GM21447 (cell line): ENCODE measurements at regions not wholly inside any gene's neighbourhood (a gene's known extent, or its start where the extent isn't known, plus 50 kb on each side); places are given as distances from the start of the nearest gene placed in this dataset.

ENCODE experiments used
- ATAC-seq: cut with Tn5 transposase; IDR thresholded peaks from one replicate; pipeline ENCODE4 v1.9.1; 2021; ENCODE audit not compliant: unreplicated experiment

- no peak for ATAC-seq
These were observed 64.7 kb downstream of the ARRDC4 start for GRCh38 chr15:98025237-98025636.

- no peak for ATAC-seq
These were observed 74.2 kb downstream of the ARRDC4 start for GRCh38 chr15:98034731-98035130.

- no peak for ATAC-seq
These were observed 74.6 kb downstream of the ARRDC4 start for GRCh38 chr15:98035134-98035533.

GRCh38 chr15:98035577-98036010 lies 75.1 kb downstream of the ARRDC4 start:
- ATAC-seq: no peak

GRCh38 chr15:98039596-98039995 lies 79.1 kb downstream of the ARRDC4 start:
- ATAC-seq: no peak

GRCh38 chr15:98040146-98040545 lies 79.6 kb downstream of the ARRDC4 start:
- no peak for ATAC-seq

GRCh38 chr15:98043160-98044014 lies 82.9 kb downstream of the ARRDC4 start:
- ATAC-seq: no peak

GRCh38 chr15:98051734-98052133 lies 91.2 kb downstream of the ARRDC4 start:
- no peak for ATAC-seq

GRCh38 chr15:98057453-98057852 lies 97.0 kb downstream of the ARRDC4 start:
- no peak for ATAC-seq

- no peak for ATAC-seq
These were observed 102.4 kb downstream of the ARRDC4 start for GRCh38 chr15:98062869-98063268.

- no peak for ATAC-seq
These were observed 102.8 kb downstream of the ARRDC4 start for GRCh38 chr15:98063315-98063714.

GRCh38 chr15:98063871-98064270 lies 103.4 kb downstream of the ARRDC4 start:
- ATAC-seq: no peak

- no peak for ATAC-seq
These were observed 106.8 kb downstream of the ARRDC4 start for GRCh38 chr15:98067339-98067738.

- no peak for ATAC-seq
These were observed 108.8 kb downstream of the ARRDC4 start for GRCh38 chr15:98069256-98069655.

- no peak for ATAC-seq
These were observed 109.6 kb downstream of the ARRDC4 start for GRCh38 chr15:98070137-98070536.

GRCh38 chr15:98071786-98072185 lies 111.3 kb downstream of the ARRDC4 start:
- no peak for ATAC-seq

- ATAC-seq: no peak
These were observed 114.9 kb downstream of the ARRDC4 start for GRCh38 chr15:98075441-98075840.

GRCh38 chr15:98076021-98076816 lies 115.7 kb downstream of the ARRDC4 start:
- no peak for ATAC-seq

- ATAC-seq: no peak
These were observed 116.7 kb downstream of the ARRDC4 start for GRCh38 chr15:98077186-98077585.

- no peak for ATAC-seq
These were observed 120.3 kb downstream of the ARRDC4 start for GRCh38 chr15:98080791-98081190.

- ATAC-seq: no peak
These were observed 122.9 kb downstream of the ARRDC4 start for GRCh38 chr15:98083203-98083910.
